Activated T-helper 2 cell treated with anti-CD3 and anti-CD28 coated beads, Interferon-gamma antibody, Interleukin-2, Interleukin-4, amounts not matched to agents 10 μg/mL and 5 μg/mL and 100 μg/mL, durations not matched to agents 14 hours and 24 hours and 36 hours (primary cell): ENCODE measurements at regions not wholly inside any gene's neighbourhood (a gene's known extent, or its start where the extent isn't known, plus 50 kb on each side); places are given as distances from the start of the nearest gene placed in this dataset.

ENCODE experiments used
- DNase-seq: peaks from one replicate; pipeline ENCODE4 v3.0.0; 2021; ENCODE audit warnings: low spot score
- H3K27ac Mint-ChIP-seq: one replicate; pipeline ENCODE4 v1.8.0; 2021; ENCODE audit warnings: mixed read lengths
- H3K27me3 Mint-ChIP-seq: one replicate; pipeline ENCODE4 v1.8.0; 2021; ENCODE audit warnings: low read depth, mixed read lengths
- H3K36me3 Mint-ChIP-seq: one replicate; pipeline ENCODE4 v1.8.0; 2021; ENCODE audit warnings: low read depth, mixed read lengths
- H3K4me1 Mint-ChIP-seq: one replicate; pipeline ENCODE4 v1.8.0; 2021; ENCODE audit warnings: low read depth, mixed read lengths
- H3K4me3 Mint-ChIP-seq: one replicate; pipeline ENCODE4 v1.8.0; 2021; ENCODE audit warnings: low read depth, mild to moderate bottlenecking, moderate library complexity, mixed read lengths
- H3K9me3 Mint-ChIP-seq: one replicate; pipeline ENCODE4 v1.8.0; 2021; ENCODE audit warnings: mixed read lengths
- intact Hi-C: fragments of 100-400 bp; cut with micrococcal nuclease; formaldehyde crosslinking; loops from one replicate; pipeline ENCODE4 v1.15.1; 2023

DNA sequence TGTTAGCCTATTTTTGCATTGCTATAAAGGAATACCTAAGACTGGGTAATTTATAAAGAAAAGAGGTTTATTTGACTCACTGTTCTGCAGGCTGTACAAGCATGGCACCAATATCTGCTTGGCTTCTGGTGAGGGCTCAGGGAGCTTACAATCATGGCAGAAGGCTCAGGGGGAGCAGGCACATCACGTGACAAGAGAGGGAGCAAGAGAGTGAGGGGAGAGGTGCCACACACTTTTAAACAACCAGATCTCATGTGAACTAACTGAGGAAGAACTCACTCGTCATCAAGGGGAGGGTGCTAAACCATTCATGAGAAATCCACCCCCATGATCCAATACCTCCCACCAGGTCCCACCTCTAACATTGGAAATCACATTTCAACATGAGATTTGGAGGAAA lies 73.9 kb upstream of the ADCY1 start:
- Mint-ChIP-seq H3K27ac (no peak overlapping the region), H3K4me1 (no peaks in the 10 kb centered on the region), H3K9me3 (peaks cover 3% of the 10 kb centered on the region), H3K4me3 (no peak overlapping the region), H3K36me3 (no peaks in the 10 kb centered on the region), H3K27me3 (peaks cover 11% of the 10 kb centered on the region)
- DNase-seq: no peak
- intact Hi-C loops: no loop called here

DNA sequence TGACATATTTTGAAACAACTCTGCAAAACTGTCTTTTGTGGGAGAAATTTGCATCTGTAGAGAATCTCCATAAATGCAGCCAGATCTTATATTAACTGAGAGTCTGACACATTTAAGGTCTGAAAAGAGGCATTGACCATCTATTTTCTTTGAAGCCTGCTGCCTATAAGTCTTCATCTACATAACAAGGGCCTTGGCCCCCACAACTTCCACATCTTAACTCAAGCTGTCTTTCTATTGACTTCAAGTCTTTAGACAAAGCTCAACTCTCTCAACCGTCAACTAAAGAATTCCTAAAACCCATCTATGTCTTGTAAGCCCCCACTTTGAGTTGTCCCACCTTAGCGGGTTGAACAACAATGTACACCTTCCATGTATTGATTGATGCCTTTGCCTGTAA lies 72.4 kb upstream of the ADCY1 start:
- Mint-ChIP-seq H3K27ac (no peak overlapping the region), H3K36me3 (no peaks in the 10 kb centered on the region), H3K9me3 (peaks cover 16% of the 10 kb centered on the region), H3K4me1 (no peaks in the 10 kb centered on the region), H3K4me3 (no peak overlapping the region), H3K27me3 (peaks cover 11% of the 10 kb centered on the region)
- DNase-seq: no peak
- intact Hi-C loops: no loop called here

DNA sequence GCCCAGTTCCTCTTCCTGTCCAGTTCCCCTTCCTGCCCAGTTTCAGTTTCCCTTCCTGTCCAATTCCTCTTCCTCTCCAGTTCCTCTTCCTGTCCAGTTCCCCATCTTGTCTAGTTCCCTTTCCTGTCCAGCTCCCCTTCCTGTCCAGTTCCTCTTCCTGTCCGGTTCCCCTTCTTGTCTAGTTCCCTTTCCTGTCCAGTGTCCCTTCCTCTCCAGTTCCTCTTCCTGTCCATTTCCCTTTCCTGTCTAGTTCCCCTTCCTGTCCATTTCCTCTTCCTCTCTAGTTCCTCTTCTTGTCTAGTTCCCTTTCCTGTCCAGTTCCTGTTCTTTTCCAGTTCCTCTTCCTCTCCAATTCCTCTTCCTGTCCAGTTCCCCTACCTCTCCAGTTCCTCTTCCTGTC lies 68.1 kb upstream of the ADCY1 start:
- no peak for DNase-seq

DNA sequence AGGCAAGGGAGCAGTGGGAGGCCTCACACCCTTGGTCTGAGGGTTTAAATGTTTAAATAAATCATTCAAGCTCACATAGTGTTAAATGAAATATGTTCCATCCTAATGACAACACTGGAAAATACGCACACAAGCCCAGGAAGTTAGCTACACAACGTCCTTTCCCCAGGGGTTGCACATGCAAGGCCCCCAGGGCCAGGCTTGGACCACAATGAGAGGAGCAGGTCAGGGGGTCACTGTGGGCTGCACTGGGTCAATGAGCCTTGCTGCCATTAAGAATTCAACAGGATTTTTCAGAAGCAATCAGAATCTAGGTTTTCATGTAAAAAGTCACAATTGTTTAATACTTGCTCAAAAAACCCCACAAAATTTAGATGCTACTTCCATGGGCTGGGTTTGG lies 64.9 kb upstream of the ADCY1 start:
- no peaks in the 10 kb centered on the region for H3K27me3 Mint-ChIP-seq
- H3K4me1 Mint-ChIP-seq: no peaks in the 10 kb centered on the region
- H3K27ac Mint-ChIP-seq: no peak overlapping the region
- no peak overlapping the region for H3K4me3 Mint-ChIP-seq
- intact Hi-C loops: no loop called here
- no peak for DNase-seq
- H3K36me3 Mint-ChIP-seq: no peaks in the 10 kb centered on the region
- peaks cover 31% of the 10 kb centered on the region for H3K9me3 Mint-ChIP-seq

More for the DNA sequence above, 68.1 kb upstream of the ADCY1 start:
- intact Hi-C loops: no loop called here
- H3K4me3 Mint-ChIP-seq: no peak overlapping the region
- no peak overlapping the region for H3K27ac Mint-ChIP-seq
- no peaks in the 10 kb centered on the region for H3K4me1 Mint-ChIP-seq
- H3K27me3 Mint-ChIP-seq: no peaks in the 10 kb centered on the region
- no peaks in the 10 kb centered on the region for H3K36me3 Mint-ChIP-seq
- H3K9me3 Mint-ChIP-seq: peaks cover 31% of the 10 kb centered on the region

DNA sequence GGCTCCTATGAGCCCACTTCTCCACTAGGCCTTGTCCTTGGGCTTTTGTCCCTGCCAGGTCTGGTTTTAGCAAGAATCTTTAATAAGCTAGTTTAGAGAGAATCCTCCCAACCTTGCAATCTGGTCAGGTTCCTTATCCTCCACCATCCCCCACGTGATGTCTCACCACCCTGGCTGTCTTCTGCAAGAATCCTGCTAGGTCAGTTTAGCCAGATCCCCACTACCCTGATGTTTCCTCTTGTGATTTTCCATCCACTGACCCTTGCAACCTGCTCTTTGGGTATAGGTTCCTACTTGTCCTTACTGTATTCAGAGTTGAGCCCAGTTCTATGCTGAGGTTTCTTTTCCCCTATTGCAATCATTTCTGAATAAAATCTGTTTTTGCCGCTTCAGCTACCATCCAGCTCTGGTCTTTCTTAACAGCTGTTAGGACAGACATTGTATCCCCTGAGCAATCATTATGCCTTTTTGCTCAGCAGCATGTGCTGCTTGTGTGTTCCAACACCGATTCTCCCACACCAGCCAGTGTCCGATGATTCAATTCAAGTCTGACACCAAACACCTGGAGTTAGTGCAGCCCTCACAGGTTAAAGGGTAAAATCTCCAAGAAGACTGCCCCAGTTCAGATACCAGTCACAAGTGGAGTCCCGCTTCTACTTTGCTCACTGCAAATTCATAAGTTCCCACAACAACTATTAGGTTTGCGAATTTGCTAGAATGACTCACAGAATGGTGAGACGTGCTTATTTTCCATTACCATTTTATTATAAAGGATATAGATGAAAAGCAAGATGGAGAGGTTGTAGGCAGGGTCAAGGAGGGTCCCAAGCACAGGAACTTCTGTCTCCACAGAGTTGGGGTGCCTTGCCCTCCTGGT lies 62.2 kb upstream of the ADCY1 start:
- peaks cover 14% of the 10 kb centered on the region for H3K9me3 Mint-ChIP-seq
- intact Hi-C loops: no loop called here
- H3K4me3 Mint-ChIP-seq: no peak overlapping the region
- no peaks in the 10 kb centered on the region for H3K27me3 Mint-ChIP-seq
- no peaks in the 10 kb centered on the region for H3K4me1 Mint-ChIP-seq
- no peaks in the 10 kb centered on the region for H3K36me3 Mint-ChIP-seq
- DNase-seq: no peak
- H3K27ac Mint-ChIP-seq: no peak overlapping the region

DNA sequence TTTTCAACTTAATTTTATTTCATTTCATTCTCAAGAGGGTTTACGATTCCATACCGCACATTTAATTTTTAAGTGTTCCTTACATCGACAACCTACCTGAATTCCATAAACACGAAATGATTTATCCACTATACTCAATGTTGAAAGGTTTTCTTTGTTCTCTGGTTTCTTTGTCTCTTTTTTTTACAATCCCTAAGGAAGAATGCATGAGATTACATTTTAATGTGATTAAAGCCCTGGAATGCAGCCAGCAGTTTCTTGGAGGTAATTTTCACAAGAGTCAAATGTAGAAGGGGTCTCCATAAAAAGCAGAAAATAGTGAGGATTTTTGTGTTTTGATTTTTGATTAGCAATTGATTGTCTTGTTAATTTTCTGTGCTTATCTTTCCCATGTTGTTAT lies 59.2 kb upstream of the ADCY1 start:
- no peak for DNase-seq
- no peak overlapping the region for H3K4me3 Mint-ChIP-seq
- peaks cover 24% of the 10 kb centered on the region for H3K9me3 Mint-ChIP-seq
- H3K27ac Mint-ChIP-seq: no peak overlapping the region
- H3K27me3 Mint-ChIP-seq: no peaks in the 10 kb centered on the region
- intact Hi-C loops: no loop called here
- H3K4me1 Mint-ChIP-seq: no peaks in the 10 kb centered on the region
- H3K36me3 Mint-ChIP-seq: no peaks in the 10 kb centered on the region

DNA sequence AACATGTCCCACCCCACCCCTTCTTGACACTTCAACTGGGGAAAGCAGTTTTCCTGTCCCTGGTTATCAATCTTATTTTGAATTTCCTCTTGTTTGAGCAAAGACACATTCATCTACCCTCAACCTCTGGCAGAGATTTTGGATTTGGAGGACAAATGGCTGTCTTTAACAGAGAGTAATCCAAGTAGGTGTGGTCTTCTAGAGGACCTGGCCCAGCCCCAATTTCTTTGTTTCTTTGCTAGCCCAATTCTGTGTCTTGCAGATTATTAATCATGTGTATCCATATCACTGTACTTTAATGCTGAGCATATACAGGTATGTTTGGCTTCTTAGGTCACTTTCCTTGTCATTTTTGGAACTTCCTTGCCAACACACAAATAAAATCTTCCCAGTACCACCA lies 58.8 kb upstream of the ADCY1 start:
- no peaks in the 10 kb centered on the region for H3K36me3 Mint-ChIP-seq
- H3K27ac Mint-ChIP-seq: no peak overlapping the region
- no peak overlapping the region for H3K4me3 Mint-ChIP-seq
- no peaks in the 10 kb centered on the region for H3K4me1 Mint-ChIP-seq
- H3K27me3 Mint-ChIP-seq: no peaks in the 10 kb centered on the region
- DNase-seq: no peak
- peaks cover 24% of the 10 kb centered on the region for H3K9me3 Mint-ChIP-seq
- intact Hi-C loops: no loop called here
